Posterior cingulate gyrus (tissue), 11 donors: ENCODE measurements at regions not wholly inside any gene's neighbourhood (a gene's known extent, or its start where the extent isn't known, plus 50 kb on each side); places are given as distances from the start of the nearest gene placed in this dataset.
"Not testable (repeated sequence)": the region's sequence is repeated elsewhere in the genome, so short reads cannot be mapped to it uniquely, and the experiment has no call there.

Experiments used
- DNase-seq, 10 donors: peaks; one replicate each; pipeline versions ENCODE4 v3.0.0 to v3.0.0-alpha.2; 2020 to 2021; ENCODE audit warnings: mixed read lengths in 3 of 10
- intact Hi-C: fragments of 100-400 bp; cut with DNase I; formaldehyde crosslinking; loops from one replicate; pipeline ENCODE4 v1.15.1; 2023

DNA sequence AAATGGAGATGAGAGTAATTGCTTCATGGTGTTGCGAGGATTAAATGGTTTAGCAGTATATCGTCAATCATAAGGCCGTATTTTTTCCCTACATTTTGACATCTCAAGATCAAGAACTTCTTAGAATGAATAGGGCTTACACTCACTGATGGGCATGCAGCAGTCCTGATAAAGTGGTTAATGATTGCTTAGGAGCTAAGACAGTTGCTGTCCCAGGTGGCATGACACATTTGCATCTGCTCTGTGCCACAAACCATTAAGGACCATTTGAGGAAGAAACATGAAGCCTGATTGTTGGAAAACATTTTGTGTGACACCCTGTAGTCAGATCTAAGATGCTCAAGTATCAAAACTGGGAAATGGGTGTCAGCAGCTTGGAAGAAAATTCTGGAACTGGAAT, 81.0 kb upstream of the SGIP1 start:
- intact Hi-C loops: loop anchor here (10.0 kb wide), 1 partner anchor 272 kb away; no protein-coding TSS in a partner anchor

DNA sequence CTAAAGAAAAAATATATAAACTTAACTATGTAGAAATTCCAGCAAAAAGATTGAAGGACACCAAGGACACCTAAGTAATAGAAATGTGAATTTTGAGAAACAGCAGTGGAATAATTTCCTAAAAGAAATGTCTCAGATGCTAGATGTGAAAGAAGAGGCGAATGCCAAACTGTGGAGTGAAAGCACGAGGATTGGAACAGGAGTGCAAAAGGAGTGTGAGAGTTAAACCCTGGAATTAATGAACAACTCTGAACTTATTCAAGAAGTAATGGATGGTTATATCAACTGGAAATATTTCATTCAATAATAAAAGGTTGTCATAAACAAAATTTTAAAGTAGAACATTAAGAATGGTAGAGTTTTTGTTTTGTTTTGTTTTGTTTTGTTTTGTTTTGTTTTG, 78.5 kb upstream of the SGIP1 start:
- intact Hi-C loops: loop anchor here (10.0 kb wide), 1 partner anchor 269 kb away; no protein-coding TSS in a partner anchor

More for the DNA sequence above, 81.0 kb upstream of the SGIP1 start:
- no peak for DNase-seq

DNA sequence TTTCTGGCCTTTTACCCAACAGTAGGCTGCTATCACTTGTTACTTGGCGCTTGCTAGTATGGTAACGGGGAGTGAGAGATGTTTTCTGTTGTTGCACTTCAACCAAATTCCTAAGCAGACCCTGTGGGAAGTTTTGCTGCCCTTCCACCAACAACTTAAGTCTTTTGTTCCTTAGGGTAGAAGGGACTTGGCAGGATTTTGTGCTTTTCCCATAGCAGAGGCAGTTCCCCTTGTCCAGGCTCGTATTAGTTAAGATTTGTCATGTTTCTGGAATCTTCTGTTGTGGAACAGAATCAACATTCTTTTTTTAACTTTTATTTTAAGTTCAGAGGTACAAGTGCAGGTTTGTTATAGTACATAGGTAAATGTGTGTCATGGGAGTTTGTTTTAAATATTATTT, 73.2 kb upstream of the SGIP1 start:
- DNase-seq: no peak
- intact Hi-C loops: no loop called here

More for the DNA sequence above, 78.5 kb upstream of the SGIP1 start:
- DNase-seq: no peak

DNA sequence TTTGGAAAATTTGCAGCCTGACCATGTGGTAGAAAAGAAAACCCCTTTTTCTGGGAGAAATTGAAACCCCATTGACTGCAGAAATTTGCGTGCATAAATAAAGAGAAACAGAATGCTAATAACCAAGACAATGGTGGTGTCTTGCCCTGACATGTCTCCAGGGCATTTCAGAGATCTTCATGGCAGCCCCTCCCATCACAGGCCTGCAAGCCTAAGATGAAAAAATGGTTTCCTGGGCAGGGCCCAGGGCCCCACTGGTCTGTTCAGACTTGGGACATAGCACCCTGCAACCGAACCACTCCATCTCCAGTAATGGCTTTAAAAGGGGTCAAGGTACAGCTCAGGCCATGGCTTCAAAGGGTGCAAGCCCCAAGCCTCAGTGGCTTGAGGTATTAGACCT, 71.6 kb upstream of the SGIP1 start:
- intact Hi-C loops: no loop called here
- DNase-seq: no peak

DNA sequence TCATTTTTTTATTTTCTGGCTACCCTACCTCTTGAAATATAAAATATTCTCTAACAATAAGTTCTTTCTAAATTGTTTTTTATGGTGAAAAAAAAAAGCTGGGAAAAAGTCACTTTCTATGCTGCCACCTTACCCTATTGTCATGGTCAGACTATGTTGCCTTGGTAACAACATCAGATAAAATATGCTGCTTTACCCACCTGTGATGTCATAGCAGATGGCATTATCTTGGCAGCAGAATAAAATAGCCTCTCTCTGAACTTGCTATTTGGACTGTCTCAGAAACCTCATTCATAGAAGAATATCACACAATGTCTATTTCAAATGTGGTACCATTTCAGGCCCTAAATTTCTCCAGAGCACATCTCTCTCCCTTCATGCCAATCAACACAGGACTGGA, 69.6 kb upstream of the SGIP1 start:
- no peak for DNase-seq
- intact Hi-C loops: no loop called here

DNA sequence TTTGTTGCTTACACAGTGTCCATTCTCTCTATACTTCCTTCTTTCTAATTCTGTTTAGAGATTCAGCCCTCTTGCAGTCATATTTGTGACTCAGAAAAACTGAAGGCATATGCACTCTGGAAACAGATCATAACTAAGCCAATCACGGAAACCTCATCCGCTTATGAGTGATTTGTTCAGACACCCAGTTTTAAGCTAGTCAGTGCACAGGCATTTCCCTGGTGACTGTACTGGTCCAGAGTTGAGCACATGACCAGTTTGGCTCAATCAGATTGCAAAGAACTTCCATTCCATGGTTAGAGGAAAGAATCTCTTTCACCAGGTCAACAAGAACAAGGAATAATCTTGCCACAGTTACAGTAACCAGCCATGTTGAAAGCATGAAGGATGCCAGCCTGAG, 69.2 kb upstream of the SGIP1 start:
- intact Hi-C loops: no loop called here
- DNase-seq: no peak

DNA sequence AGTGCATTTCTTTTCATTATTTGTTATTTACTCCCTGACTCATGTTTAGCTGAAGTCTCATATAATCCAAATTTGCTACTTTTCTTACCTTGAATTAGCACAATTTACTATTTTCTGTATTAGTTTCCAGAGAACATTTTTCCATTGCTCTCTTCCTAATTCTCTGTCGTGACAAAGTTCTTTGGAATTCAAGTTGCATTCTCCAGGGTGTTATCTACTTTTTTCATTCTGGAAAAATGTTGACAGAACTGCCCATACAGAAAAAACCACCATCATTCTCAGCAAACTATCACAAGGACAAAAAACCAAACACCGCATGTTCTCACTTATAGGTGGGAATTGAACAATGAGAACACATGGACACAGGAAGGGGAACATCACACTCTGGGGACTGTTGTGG, 67.3 kb upstream of the SGIP1 start:
- DNase-seq: not testable (repeated sequence)

DNA sequence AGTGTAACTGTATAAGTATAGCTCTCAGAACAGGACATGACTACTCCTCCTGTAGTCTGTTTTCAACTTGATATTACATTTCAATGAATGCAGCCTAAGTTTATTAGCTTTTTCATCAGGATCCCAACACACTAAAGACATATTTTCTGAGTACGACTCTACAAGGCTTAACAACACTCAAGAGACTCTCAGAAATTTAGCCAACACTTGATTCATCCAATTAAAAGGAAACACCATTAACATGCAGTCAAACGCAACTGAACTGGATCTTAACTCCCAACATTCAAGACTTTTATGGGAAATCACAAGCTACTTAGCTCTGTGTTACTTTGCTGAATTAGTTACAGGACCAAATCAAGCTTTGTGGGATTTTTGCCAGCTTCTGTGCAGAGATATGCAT, 65.2 kb upstream of the SGIP1 start:
- intact Hi-C loops: no loop called here
- DNase-seq: no peak

More for the DNA sequence above, 67.3 kb upstream of the SGIP1 start:
- intact Hi-C loops: not testable (repeated sequence)

DNA sequence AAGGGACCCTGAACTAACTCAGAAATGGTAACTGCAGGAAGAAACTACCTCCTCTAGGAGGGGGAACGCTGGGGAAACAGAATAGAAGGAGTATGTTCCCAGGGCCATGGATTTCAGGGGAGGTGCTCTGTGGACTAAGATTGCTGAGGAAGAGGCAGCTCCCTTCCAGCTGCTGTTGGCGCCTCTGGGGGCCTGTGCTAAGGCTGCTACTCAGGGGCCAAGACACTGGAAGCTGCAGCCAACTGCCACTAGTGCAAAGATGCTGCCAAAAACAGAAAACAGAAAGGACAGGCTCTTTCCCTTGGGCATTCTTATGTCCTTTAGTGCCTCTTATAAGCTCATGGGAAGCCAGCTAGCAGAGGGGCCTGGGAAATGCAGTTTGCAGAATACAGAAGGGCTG, 58.0 kb upstream of the SGIP1 start:
- intact Hi-C loops: no loop called here
- peak in 1 of 10 donors; percentile 39 for DNase-seq

DNA sequence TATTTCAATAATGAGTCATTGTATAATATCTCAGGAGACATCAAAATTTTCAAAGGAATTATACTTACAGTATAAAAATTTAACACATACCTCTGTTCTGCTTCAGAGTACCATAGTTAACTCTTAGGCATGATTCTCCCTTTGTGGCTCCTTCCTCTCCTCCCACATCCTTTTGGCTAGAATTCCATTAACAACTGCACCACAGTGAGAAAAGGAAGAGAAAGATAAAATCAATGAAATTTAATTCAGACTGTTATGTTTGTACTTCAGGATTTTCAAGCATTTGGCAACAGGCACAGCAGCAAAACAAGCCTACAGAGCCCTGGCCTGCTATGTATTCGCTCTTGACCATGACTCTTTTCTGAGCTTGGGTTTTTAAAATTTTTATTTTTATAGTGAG, 57.2 kb upstream of the SGIP1 start:
- intact Hi-C loops: no loop called here
- DNase-seq: no peak

DNA sequence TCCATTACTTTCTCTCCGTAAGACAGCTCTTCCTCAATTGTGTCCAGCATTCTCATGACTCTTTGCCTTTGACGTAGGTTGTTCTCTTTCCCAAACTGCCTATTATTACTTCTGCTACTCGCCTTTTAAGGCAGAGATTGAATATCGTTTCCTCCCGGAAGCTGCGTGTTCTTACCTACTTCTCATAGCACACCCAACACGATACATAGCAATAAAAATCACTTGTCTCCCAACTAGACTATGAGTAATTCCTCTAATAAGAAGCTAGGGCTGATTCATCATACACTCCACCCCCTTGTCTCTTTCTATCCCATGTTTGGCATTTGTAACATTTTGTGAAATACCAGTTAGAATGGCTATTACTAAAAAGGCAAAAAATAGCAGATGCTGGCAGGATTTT, 55.8 kb upstream of the SGIP1 start:
- DNase-seq: no peak
- intact Hi-C loops: no loop called here

DNA sequence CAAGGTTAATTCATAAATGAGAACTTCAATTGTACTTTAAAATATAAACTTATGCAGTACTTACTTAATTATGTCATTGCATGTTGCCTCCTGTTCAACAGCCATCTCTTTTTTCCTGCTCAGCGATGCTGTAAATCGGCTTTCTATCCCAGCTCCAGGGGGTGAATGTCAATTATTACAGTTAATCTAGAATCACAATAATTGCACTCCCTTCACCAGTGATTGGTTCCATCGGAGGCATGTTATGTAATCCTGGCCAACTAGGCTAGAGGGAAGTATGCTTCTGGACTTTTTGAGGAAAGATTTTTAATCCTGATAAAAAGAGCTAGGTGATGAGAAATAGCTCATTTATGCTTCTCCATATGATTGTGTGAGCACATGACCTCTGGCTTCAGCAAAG, 53.8 kb upstream of the SGIP1 start:
- no peak for DNase-seq
- intact Hi-C loops: no loop called here

DNA sequence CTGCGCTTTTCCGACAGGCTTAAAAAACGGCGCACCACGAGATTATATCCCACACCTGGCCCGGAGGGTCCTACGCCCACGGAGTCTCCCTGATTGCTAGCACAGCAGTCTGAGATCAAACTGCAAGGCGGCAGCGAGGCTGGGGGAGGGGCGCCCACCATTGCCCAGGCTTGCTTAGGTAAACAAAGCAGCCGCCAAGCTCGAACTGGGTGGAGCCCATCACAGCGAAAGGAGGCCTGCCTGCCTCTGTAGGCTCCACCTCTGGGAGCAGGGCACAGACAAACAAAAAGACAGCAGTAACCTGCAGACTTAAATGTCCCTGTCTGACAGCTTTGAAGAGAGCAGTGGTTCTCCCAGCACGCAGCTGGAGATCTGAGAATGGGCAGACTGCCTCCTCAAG, 52.7 kb upstream of the SGIP1 start:
- intact Hi-C loops, DNase-seq: not testable (repeated sequence)
